Bone marrow (tissue), 2 donors: ENCODE measurements at regions not wholly inside any gene's neighbourhood (a gene's known extent, or its start where the extent isn't known, plus 50 kb on each side); places are given as distances from the start of the nearest gene placed in this dataset.

Source experiments
- DNase-seq, 2 donors: peaks; one replicate each; lab custom pipeline; 2025; lab: John Stamatoyannopoulos, UW

- no peak for DNase-seq
Observed at GRCh38 chr20:22916021-22916842, 118.9 kb upstream of the SSTR4 start.

- DNase-seq: no peak
Observed at GRCh38 chr20:22918286-22918983, 116.7 kb upstream of the SSTR4 start.

DNA sequence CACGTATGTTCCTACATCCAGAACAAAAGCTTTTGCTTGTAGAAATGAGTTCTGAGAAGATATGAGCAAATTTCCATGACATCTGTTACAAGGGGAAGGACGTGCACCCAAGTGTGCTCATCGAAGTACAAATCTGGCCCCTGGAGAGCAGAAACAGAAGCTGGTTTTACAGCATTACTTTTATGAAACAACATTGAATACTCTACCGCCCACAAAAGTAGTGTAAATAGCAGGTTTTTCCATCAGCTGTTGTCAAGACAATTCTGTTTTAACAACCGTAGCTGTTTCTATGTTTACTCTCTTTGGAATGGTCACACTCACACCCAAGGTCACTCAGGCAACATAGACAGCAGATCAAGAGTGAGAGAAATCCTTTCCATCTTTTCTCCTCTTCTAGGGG, 114.2 kb upstream of the SSTR4 start:
- DNase-seq: no peak

DNA sequence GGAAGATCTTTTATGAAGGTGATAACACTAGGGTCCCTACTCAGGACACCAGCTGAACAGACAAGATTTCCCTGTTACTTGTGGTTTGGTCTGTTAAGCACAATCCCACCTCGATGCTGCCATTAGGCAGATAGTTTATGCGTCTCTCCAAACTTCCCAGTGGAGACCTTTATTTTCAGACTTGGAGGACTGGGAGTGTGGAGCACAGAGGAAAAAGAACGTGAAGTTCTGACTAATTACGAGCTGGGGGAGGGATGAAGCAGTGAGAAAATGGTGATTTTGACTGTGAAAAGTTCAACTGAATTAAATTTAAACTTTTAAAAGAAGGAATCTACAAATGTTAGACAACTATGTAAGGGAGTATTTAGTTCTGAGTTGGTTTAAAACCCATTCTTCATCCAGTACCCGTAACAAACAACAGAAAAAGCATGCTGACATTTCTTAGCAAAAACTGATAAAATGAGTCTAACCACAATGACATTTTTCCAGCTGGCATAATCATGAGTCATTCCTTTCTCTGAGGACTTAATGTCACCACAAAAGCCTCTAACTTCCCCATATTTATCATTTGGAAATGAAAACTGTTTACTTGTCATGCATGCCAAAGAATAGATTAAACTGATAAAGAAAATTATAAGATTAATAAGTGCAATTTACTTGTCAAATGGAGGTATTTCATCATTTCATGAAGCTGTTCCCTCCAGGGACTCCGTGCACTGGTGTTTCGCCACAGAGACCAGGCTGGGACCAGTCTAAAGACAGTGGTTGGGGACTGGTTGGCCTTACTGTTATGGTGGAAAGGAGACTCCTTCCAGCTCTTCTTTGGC, 113.3 kb upstream of the SSTR4 start:
- peak; percentile 22 to 92 for DNase-seq

- DNase-seq: no peak
Observed at GRCh38 chr20:22922987-22923386, 112.1 kb upstream of the SSTR4 start.

GRCh38 chr20:22924046-22924737, 110.9 kb upstream of the SSTR4 start:
- DNase-seq: no peak

DNA sequence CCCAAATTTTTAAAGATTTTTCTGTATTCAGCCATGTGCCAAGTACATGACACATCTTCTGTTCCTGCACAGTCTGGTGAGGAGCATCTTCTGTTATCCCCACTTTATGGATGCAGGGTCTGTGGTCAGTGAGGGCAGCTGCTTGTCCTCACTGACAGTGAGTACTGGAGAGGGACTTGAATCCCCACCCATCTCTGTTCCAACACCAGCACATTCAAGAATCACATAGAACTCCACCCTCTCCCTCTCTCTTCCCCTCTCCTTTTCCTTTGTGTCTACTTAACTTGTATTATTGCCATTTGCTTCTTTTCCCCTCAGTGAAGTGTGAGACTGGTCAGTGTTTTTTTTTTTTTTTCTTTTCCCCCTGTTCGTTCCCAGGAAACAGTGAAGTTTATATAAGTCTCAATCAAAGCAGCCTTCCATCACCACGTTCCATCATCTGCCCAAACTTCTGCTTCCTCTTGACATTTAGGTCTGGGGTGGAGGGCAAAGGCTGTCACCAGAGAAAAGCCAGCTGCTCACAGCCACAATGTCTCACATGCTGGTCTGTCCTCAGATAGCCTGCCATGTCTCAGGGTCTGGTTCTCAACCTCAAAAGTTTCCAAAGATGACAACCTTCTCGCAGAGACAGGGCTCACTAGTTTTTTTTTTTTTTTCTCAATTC, 110.0 kb upstream of the SSTR4 start:
- peak in 1 of 2 donors; percentile 88 for DNase-seq

DNA sequence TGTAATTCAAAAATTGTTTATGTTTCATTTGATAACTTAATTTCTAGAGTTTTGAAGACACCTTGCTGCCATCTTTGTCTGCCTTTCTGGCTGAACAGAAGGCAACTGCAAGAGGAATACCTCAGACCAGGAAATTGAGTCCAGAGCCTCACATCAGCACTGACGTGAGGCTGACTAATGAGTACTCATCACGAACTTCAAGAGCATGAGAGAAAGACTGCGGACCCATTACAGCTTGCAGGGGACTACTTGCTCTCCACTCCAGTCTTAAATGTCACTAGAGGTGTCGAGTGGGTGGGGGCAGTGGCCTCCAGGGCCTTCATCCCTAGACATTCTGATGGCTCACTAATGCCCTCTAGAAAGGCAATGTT, 109.5 kb upstream of the SSTR4 start:
- no peak for DNase-seq

DNA sequence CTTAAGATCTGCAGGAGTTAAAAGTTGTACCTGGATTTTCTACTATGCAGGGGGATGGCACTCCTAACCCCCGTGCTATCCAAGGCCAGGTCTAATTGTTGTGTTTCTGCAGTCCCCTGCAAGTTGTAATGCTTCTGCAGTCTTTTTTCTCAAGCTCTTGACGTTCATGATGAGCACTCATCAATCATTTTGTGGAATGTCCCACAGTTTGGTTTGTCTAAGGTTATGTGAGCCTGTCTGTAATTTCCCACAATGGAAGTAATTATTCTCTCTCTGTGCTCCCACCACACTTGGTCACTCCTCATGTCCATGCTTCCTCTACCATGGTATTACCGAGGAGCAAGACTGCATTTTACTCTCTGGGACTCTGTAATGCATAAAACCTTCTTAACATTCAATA, 107.6 kb upstream of the SSTR4 start:
- no peak for DNase-seq

GRCh38 chr20:22928679-22929078, 106.4 kb upstream of the SSTR4 start:
- no peak for DNase-seq

DNA sequence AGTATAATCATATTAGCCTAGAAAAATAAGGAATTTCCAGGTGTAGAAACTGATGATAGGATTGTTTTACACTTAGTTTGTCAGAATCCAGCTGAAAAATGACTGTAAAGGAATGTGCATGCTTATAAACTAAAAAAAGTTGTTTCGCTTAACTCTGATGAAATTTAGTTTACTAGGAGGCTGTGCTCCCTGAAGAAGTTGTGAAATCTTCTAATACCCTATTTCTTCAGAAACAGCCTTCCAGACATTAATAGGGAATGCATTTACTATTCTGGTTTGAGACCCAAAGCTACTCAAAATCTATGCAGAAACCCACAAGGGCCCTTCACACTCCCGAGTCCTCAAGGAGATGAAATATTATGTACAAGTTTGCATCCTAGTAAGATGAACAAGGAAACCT, 105.5 kb upstream of the SSTR4 start:
- no peak for DNase-seq

GRCh38 chr20:22931653-22932608, 103.2 kb upstream of the SSTR4 start:
- no peak for DNase-seq

GRCh38 chr20:22939181-22939580, 95.9 kb upstream of the SSTR4 start:
- no peak for DNase-seq

GRCh38 chr20:22940350-22940749, 94.8 kb upstream of the SSTR4 start:
- DNase-seq: no peak

DNA sequence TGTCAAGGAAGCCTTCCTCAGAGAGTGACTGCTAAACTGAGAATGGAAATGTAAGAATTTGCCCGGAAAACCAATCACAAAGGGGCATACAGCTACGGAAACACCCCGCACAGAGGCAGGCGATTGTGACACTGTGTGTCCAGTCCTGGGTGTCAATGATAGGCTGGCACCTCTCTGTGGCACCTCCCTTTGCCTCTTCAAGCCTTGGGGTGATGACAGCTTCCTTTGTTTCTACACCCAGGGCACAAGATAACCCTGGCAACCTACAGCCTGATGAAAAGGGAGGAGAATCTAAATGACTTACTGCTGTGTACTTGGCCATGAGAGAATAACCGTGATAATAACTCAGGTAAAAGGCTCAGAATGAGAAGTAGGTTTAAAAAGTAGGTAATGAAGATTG, 93.6 kb upstream of the SSTR4 start:
- no peak for DNase-seq

DNA sequence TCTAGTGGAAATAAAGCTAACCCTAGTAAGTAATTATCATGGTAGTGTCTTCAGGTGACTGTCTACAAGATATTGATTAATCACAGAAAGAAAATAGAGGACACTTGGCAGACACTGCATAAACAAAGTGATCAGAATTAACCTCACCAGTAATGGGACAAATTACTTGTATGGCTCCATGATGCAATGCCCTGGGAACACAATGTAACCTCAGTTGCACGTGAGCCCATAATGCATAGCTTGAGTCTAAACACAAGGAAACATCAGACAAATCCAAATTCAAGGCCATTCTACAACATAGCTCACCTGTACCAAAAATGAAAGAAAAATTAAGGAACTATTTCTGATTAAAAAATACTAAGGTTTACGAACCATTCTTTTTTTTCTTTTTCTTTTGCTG, 92.4 kb upstream of the SSTR4 start:
- DNase-seq: no peak

- no peak for DNase-seq
Observed at GRCh38 chr20:22944062-22944461, 91.0 kb upstream of the SSTR4 start.

- DNase-seq: no peak
Observed at GRCh38 chr20:22944936-22945335, 90.2 kb upstream of the SSTR4 start.

GRCh38 chr20:22946596-22946995, 88.5 kb upstream of the SSTR4 start:
- DNase-seq: no peak

DNA sequence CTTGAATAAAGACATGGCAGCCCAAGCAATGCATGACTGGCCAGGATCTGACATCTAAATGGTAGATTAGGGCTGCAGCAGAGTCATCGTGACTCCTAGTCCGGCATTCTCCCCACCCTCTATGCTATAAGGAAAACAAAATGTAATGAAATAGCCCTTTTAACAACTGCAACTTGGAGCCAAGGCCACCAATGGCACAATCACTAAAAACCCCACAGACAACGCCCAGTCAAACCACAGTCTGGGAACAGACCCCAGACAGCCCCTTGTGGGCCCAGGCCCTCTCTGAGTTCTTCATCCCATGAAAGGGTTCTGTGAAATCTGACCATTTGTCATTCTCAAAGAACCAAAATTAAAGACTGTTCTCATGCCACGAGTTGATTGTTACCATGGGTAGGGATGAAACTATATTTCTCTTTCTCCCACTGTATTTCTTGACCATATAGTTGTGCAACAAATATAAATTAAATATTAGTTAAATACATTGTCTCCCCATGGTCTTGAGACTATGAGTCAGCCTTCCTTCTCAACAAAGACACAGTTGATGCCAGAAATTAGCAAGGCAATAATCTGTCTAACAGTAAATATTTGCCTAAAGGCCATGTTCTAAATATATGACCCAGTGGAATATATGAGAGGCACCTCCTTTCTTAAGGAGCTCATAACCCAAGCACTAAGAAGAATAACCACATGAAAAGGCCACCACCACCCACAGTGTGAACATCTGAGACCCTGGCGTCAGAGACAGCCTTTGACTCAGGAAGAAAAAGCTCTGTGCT, 85.6 kb upstream of the SSTR4 start:
- no peak for DNase-seq
